C4-2B (cell line): ENCODE measurements at regions not wholly inside any gene's neighbourhood (a gene's known extent, or its start where the extent isn't known, plus 50 kb on each side); places are given as distances from the start of the nearest gene placed in this dataset.

Experiments used
- ZFX ChIP-seq: fragments of 450-650 bp; IDR thresholded peaks from 2 replicates; pipeline ENCODE4 v1.6.1; 2017
- TF ChIP-seq, protein P1 (sequence below): fragments of 450-650 bp; conservative IDR thresholded peaks from 2 replicates; pipeline ENCODE4 v1.5.1; 2017; ENCODE audit warnings: mild to moderate bottlenecking

- TF ChIP-seq, protein P1, sequence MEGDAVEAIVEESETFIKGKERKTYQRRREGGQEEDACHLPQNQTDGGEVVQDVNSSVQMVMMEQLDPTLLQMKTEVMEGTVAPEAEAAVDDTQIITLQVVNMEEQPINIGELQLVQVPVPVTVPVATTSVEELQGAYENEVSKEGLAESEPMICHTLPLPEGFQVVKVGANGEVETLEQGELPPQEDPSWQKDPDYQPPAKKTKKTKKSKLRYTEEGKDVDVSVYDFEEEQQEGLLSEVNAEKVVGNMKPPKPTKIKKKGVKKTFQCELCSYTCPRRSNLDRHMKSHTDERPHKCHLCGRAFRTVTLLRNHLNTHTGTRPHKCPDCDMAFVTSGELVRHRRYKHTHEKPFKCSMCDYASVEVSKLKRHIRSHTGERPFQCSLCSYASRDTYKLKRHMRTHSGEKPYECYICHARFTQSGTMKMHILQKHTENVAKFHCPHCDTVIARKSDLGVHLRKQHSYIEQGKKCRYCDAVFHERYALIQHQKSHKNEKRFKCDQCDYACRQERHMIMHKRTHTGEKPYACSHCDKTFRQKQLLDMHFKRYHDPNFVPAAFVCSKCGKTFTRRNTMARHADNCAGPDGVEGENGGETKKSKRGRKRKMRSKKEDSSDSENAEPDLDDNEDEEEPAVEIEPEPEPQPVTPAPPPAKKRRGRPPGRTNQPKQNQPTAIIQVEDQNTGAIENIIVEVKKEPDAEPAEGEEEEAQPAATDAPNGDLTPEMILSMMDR: no peak
- TF ChIP-seq ZFX: no peak
These were observed 82.7 kb upstream of the DRD2 start for GRCh38 chr11:113557926-113558325.
